H1 (cell line): ENCODE measurements at regions not wholly inside any gene's neighbourhood (a gene's known extent, or its start where the extent isn't known, plus 50 kb on each side); places are given as distances from the start of the nearest gene placed in this dataset.

ENCODE experiments used
- CTCF ChIA-PET: fragments of 300-600 bp; sonication (Branson Sonifier 250); formaldehyde crosslinking; loops from one replicate; lab custom pipeline; 2021; ENCODE audit not compliant: partially characterized antibody; lab: Charles Lee
- POLR2A ChIA-PET: fragments of 300-600 bp; sonication (Branson Sonifier 250); formaldehyde crosslinking; loops from one replicate; lab custom pipeline; 2021; ENCODE audit warnings: inconsistent platforms; ENCODE audit not compliant: partially characterized antibody; lab: Charles Lee
- DNase-seq, 2 experiments: peaks; one replicate each; pipeline versions ENCODE4 v3.0.0 to v3.0.0-alpha.2; 2010 to 2022; ENCODE audit warnings: low spot score in 2 of 2, low read depth in 1 of 2, mixed read lengths in 1 of 2
- FAIRE-seq: peaks from 2 replicates; lab custom pipeline; 2011; peaks lifted over from hg19 to GRCh38; lab: Jason Lieb, UNC
- H2AFZ ChIP-seq: 2 replicates; pipeline ENCODE4 v1.8.1; 2012; ENCODE audit warnings: low read length, inconsistent platforms
- H2AK5ac ChIP-seq: 2 replicates; pipeline ENCODE4 v1.6.1; 2013; ENCODE audit warnings: low read depth, low read length
- H2BK120ac ChIP-seq: replicated peaks from 2 replicates; pipeline ENCODE3; 2013; ENCODE audit warnings: low read depth, low read length, inconsistent platforms
- H2BK12ac ChIP-seq: 2 replicates; pipeline ENCODE4 v1.6.1; 2013; ENCODE audit warnings: low read depth, low read length
- H2BK15ac ChIP-seq: 2 replicates; pipeline ENCODE4 v1.6.1; 2013; ENCODE audit warnings: low read length
- H2BK20ac ChIP-seq: 2 replicates; pipeline ENCODE4 v1.6.1; 2013; ENCODE audit warnings: low read length
- H2BK5ac ChIP-seq: 2 replicates; pipeline ENCODE4 v1.6.1; 2013; ENCODE audit warnings: low read depth, low read length
- H3K14ac ChIP-seq: 2 replicates; pipeline ENCODE4 v1.6.1; 2013; ENCODE audit warnings: inconsistent platforms; ENCODE audit not compliant: insufficient read length
- H3K18ac ChIP-seq: 2 replicates; pipeline ENCODE4 v1.6.1; 2013; ENCODE audit warnings: low read length; ENCODE audit errors: extremely low read depth
- H3K23ac ChIP-seq: 2 replicates; pipeline ENCODE4 v1.6.1; 2013; ENCODE audit warnings: inconsistent platforms; ENCODE audit not compliant: insufficient read length
- H3K23me2 ChIP-seq: 2 replicates; pipeline ENCODE4 v1.6.1; 2013; ENCODE audit warnings: low read depth, low read length
- H3K27ac ChIP-seq: 2 replicates; pipeline ENCODE4 v1.6.1; 2011; ENCODE audit warnings: low read depth, low read length, inconsistent platforms
- H3K27me3 ChIP-seq, 4 experiments: replicated peaks in 1 of 4; 1 replicate in 1 of 4; 2 replicates in 3 of 4; pipeline versions ENCODE4 v1.6.1 to v1.8.1; 2011 to 2013; ENCODE audit warnings: low read length in 3 of 4, mild to moderate bottlenecking in 3 of 4, inconsistent platforms in 2 of 4, mixed read lengths in 2 of 4, moderate library complexity in 1 of 4; ENCODE audit not compliant: control insufficient read depth in 3 of 4, insufficient read depth in 3 of 4; ENCODE audit errors: extremely low read depth in 1 of 4
- H3K36me3 ChIP-seq, 4 experiments: 2 replicates each; pipeline versions ENCODE4 v1.6.1 to v1.8.1; 2011 to 2013; ENCODE audit warnings: mild to moderate bottlenecking in 4 of 4, low read length in 3 of 4, moderate library complexity in 2 of 4, control low read depth in 1 of 4, inconsistent platforms in 1 of 4; ENCODE audit not compliant: insufficient read depth in 4 of 4, control insufficient read depth in 2 of 4
- H3K4ac ChIP-seq: replicated peaks from 2 replicates; pipeline ENCODE3; 2013; ENCODE audit warnings: low read length, low read depth, mixed read lengths, inconsistent platforms; ENCODE audit not compliant: insufficient read length
- H3K4me1 ChIP-seq, 4 experiments: replicated peaks in 1 of 4; 1 replicate in 1 of 4; 2 replicates in 3 of 4; pipeline versions ENCODE4 v1.6.1 to v1.8.1; 2011 to 2013; ENCODE audit warnings: low read length in 3 of 4, inconsistent platforms in 2 of 4, mixed read lengths in 1 of 4; ENCODE audit not compliant: insufficient read depth in 4 of 4, control insufficient read depth in 3 of 4
- H3K4me2 ChIP-seq, 2 experiments: 2 replicates each; pipeline versions ENCODE4 v1.6.1 to v1.8.1; 2011 to 2013; ENCODE audit warnings: low read depth in 2 of 2, low read length in 2 of 2, control low read depth in 1 of 2, inconsistent platforms in 1 of 2, mild to moderate bottlenecking in 1 of 2; ENCODE audit not compliant: insufficient read depth in 1 of 2
- H3K4me3 ChIP-seq, 4 experiments: fragments of 200-600, 300-600 bp in 1 of 4; sonication (generic), shearing (Covaris generic), sonication (Bioruptor Twin) in 1 of 4; 2 replicates each; pipeline versions ENCODE4 v1.5.1 to v1.8.1; 2011 to 2016; ENCODE audit warnings: low read length in 4 of 4, low read depth in 3 of 4, control low read depth in 2 of 4, inconsistent platforms in 2 of 4, mild to moderate bottlenecking in 2 of 4, mixed read lengths in 1 of 4, moderate library complexity in 1 of 4; ENCODE audit not compliant: insufficient read depth in 2 of 4; ENCODE audit errors: extremely low read depth in 1 of 4
- H3K56ac ChIP-seq: replicated peaks from 2 replicates; pipeline ENCODE3; 2013; ENCODE audit warnings: low read depth, mild to moderate bottlenecking, mixed read lengths, low read length, inconsistent platforms; ENCODE audit not compliant: insufficient read length
- H3K79me1 ChIP-seq: 2 replicates; pipeline ENCODE4 v1.6.1; 2013; ENCODE audit warnings: low read depth, low read length, control low read depth
- H3K79me2 ChIP-seq, 2 experiments: 2 replicates each; pipeline versions ENCODE4 v1.6.1 to v1.8.1; 2012 to 2013; ENCODE audit warnings: low read length in 2 of 2, mild to moderate bottlenecking in 2 of 2, inconsistent platforms in 1 of 2; ENCODE audit not compliant: insufficient read depth in 2 of 2, control insufficient read depth in 1 of 2
- H3K9ac ChIP-seq, 4 experiments: replicated peaks in 1 of 4; 1 replicate in 1 of 4; 2 replicates in 3 of 4; pipeline versions ENCODE4 v1.6.1 to v1.8.1; 2011 to 2013; ENCODE audit warnings: low read depth in 3 of 4, low read length in 3 of 4, control low read depth in 2 of 4, mild to moderate bottlenecking in 2 of 4, moderate library complexity in 2 of 4, inconsistent platforms in 1 of 4; ENCODE audit errors: extremely low read depth in 1 of 4
- H3K9me3 ChIP-seq, 2 experiments: 2 replicates each; pipeline versions ENCODE4 v1.6.1 to v1.8.1; 2012 to 2013; ENCODE audit warnings: mild to moderate bottlenecking in 2 of 2, moderate library complexity in 2 of 2, control low read depth in 1 of 2, inconsistent platforms in 1 of 2, low read depth in 1 of 2, low read length in 1 of 2, mixed read lengths in 1 of 2; ENCODE audit not compliant: insufficient read depth in 2 of 2
- H4K20me1 ChIP-seq, 2 experiments: replicated peaks in 1 of 2; 2 replicates each; pipeline versions ENCODE3 to v1.8.1; 2011 to 2013; ENCODE audit warnings: inconsistent platforms in 2 of 2, low read length in 2 of 2, mild to moderate bottlenecking in 1 of 2; ENCODE audit not compliant: insufficient read depth in 2 of 2, control insufficient read depth in 1 of 2
- H4K5ac ChIP-seq: 2 replicates; pipeline ENCODE4 v1.6.1; 2013; ENCODE audit warnings: low read length, low read depth, mixed read lengths, inconsistent platforms; ENCODE audit not compliant: insufficient read length
- H4K8ac ChIP-seq: 2 replicates; pipeline ENCODE4 v1.8.0; 2013; ENCODE audit warnings: mild to moderate bottlenecking, moderate library complexity, low read length, inconsistent platforms; ENCODE audit not compliant: insufficient read depth; ENCODE audit errors: extremely low read depth
- H4K91ac ChIP-seq: replicated peaks from 2 replicates; pipeline ENCODE3; 2013; ENCODE audit warnings: low read length, mixed read lengths, inconsistent platforms; ENCODE audit not compliant: insufficient read length
- BCL11A ChIP-seq, 2 experiments: IDR thresholded peaks; one replicate each; pipeline ENCODE4 v1.6.1; 2011; ENCODE audit warnings: low read depth in 2 of 2, low read length in 2 of 2, mild to moderate bottlenecking in 2 of 2
- CEBPB ChIP-seq: IDR thresholded peaks from 2 replicates; pipeline ENCODE4 v1.6.1; 2012; ENCODE audit warnings: low read depth, low read length
- HDAC2 ChIP-seq, 2 experiments: fragments of 300-600 bp in 1 of 2; sonication (generic) in 1 of 2; IDR thresholded peaks; 2 replicates each; pipeline ENCODE4 v1.6.1; 2011 to 2012; ENCODE audit warnings: low read depth in 2 of 2, low read length in 2 of 2, mild to moderate bottlenecking in 2 of 2, moderate library complexity in 2 of 2, borderline replicate concordance in 1 of 2, inconsistent platforms in 1 of 2
- MAFK ChIP-seq: IDR thresholded peaks from 2 replicates; pipeline ENCODE4 v1.6.1; 2012; ENCODE audit warnings: low read depth, mild to moderate bottlenecking, improper control_type of control experiment, low read length
- NANOG ChIP-seq: IDR thresholded peaks from 2 replicates; pipeline ENCODE4 v1.6.1; 2011; ENCODE audit warnings: low read length, low read depth, mild to moderate bottlenecking, inconsistent platforms; ENCODE audit not compliant: insufficient read depth, poor library complexity, severe bottlenecking
- POU5F1 ChIP-seq: IDR thresholded peaks from 2 replicates; pipeline ENCODE4 v1.6.1; 2011; ENCODE audit warnings: low read depth, mild to moderate bottlenecking, low read length, moderate library complexity
- RAD21 ChIP-seq, 2 experiments: IDR thresholded peaks in 1 of 2; conservative IDR thresholded peaks in 1 of 2; 2 replicates each; pipeline ENCODE4 v1.6.1; 2011; ENCODE audit warnings: low read depth in 2 of 2, low read length in 2 of 2, improper control_type of control experiment in 1 of 2, inconsistent platforms in 1 of 2, mild to moderate bottlenecking in 1 of 2, moderate library complexity in 1 of 2
- RFX5 ChIP-seq: IDR thresholded peaks from 2 replicates; pipeline ENCODE4 v1.6.1; 2011; ENCODE audit warnings: low read depth, low read length, improper control_type of control experiment, borderline replicate concordance
- SP4 ChIP-seq: IDR thresholded peaks from 2 replicates; pipeline ENCODE4 v1.6.1; 2012; ENCODE audit warnings: low read length, inconsistent platforms
- TBP ChIP-seq: IDR thresholded peaks from 2 replicates; pipeline ENCODE4 v1.6.1; 2011; ENCODE audit warnings: low read depth, low read length, improper control_type of control experiment
- TEAD4 ChIP-seq: IDR thresholded peaks from 2 replicates; pipeline ENCODE4 v1.6.1; 2012; ENCODE audit warnings: low read depth, low read length, inconsistent platforms, mixed read lengths
- WGBS, 2 experiments: shearing (Covaris generic) in 1 of 2; methylation state at CpG; one replicate each; pipeline versions ENCODE4 v1.1.6 to v1.1.7; 2013 to 2015; ENCODE audit warnings: low lambda C conversion rate in 2 of 2, mixed read lengths in 2 of 2, inconsistent platforms in 1 of 2, low coverage in 1 of 2, missing lambda C conversion rate in 1 of 2; ENCODE audit not compliant: insufficient replicate concordance in 2 of 2, insufficient coverage in 1 of 2, insufficient read length in 1 of 2; ENCODE audit errors: extremely low coverage in 1 of 2, missing lambda C conversion rate in 1 of 2; 5-methylcytosine and 5-hydroxymethylcytosine counted together

DNA sequence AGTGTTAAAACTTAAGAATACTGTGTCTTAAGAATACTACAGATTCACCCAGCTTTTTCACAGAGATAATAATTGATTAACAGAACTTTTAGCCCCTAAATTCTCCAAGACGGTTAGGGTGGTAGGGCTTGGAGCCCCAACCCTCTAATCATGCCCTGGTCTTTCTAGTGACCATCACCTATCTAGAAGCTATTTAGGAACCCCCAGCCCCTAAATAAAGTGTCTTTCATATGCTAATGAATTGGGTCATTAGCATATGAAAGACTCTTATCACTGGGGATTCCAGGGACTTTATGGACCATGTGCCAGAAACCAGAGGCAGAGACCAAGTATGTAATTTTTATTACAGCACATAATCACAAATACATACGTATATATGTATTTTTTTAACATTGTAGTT, 999.7 kb upstream of the RAG2 start:
- H3K4me1 ChIP-seq = no peaks in the 10 kb centered on the region
- POLR2A ChIA-PET = no interaction called here
- no peaks in the 10 kb centered on the region for H3K27me3 ChIP-seq
- no peak overlapping the region for H2BK5ac ChIP-seq
- no peak overlapping the region for H2AK5ac ChIP-seq
- no peak overlapping the region for H3K4me3 ChIP-seq
- H4K20me1 ChIP-seq = no peaks in the 10 kb centered on the region
- H3K14ac ChIP-seq = no peak overlapping the region
- no peak overlapping the region for H3K56ac ChIP-seq
- DNase-seq (no peak), FAIRE-seq (no peak)
- no peaks in the 10 kb centered on the region for H3K36me3 ChIP-seq
- no peak overlapping the region for H2BK15ac ChIP-seq
- no peak overlapping the region for H2BK120ac ChIP-seq
- no peak overlapping the region for H4K5ac ChIP-seq
- H3K27ac ChIP-seq = no peak overlapping the region
- no peak overlapping the region for H3K9ac ChIP-seq
- no peak overlapping the region for H2AFZ ChIP-seq
- no peak overlapping the region for H2BK20ac ChIP-seq
- no peak overlapping the region for H3K18ac ChIP-seq
- H3K4ac ChIP-seq = no peak overlapping the region
- H3K4me2 ChIP-seq = 0 out of 4 replicates have a peak overlapping the region, but pooled peaks of 1 of the 2 experiments have one; percentile 20
- H3K79me1 ChIP-seq = no peaks in the 10 kb centered on the region
- TF ChIP-seq CEBPB (no peak), BCL11A (IDR thresholded peaks at IDR 0.05; ENCODE audit: low read depth in 2 of 2, low read length in 2 of 2) (peak in 1 of 2 experiments; percentile 60), POU5F1 (peak; percentile 96), HDAC2 (IDR thresholded peaks at IDR 0.05; ENCODE audit: borderline replicate concordance in 1 of 2, low read depth in 2 of 2, low read length in 2 of 2) (peak in 1 of 2 experiments; percentile 53; a peak in 2 of 4 replicates), TEAD4 (0 out of 2 replicates have a peak, but pooled peaks have one; percentile 17), TBP (no peak), RFX5 (no peak), SP4 (no peak), RAD21 (IDR thresholded peaks at IDR 0.05 in 1 of 2, conservative IDR thresholded peaks at IDR 0.05 in 1 of 2; ENCODE audit: low read depth in 2 of 2, low read length in 2 of 2) (no peak), NANOG (peak; percentile 15), MAFK (no peak)
- no peak overlapping the region for H4K91ac ChIP-seq
- CTCF ChIA-PET = interaction anchor here (0.6 kb wide), 1 partner anchor 401 kb away, joined by 3 read pairs; no protein-coding TSS in a partner anchor
- no peak overlapping the region for H3K23ac ChIP-seq
- no peaks in the 10 kb centered on the region for H3K9me3 ChIP-seq
- 51% methylated on average over 2 of the region's 2 CpGs; no CpG with 5 or more reads in 1 of the 2 experiments for WGBS, 2 experiments
- H4K8ac ChIP-seq = no peak overlapping the region
- H3K79me2 ChIP-seq = no peaks in the 10 kb centered on the region
- H3K23me2 ChIP-seq = no peaks in the 10 kb centered on the region
- H2BK12ac ChIP-seq = no peak overlapping the region
